ENCODE measurements at regions not wholly inside any gene's neighbourhood (a gene's known extent, or its start where the extent isn't known, plus 50 kb on each side); places are given as distances from the start of the nearest gene placed in this dataset.
A peak's percentile ranks its signal among the peaks of the same experiment; 100 is the strongest.

GRCh38 chr16:51527349-51527748, 376.3 kb upstream of the SALL1 start:
- Histone ChIP-seq H3K4me1 (peaks cover 25% of the 10 kb centered on the region), H3K4me3 (no peak overlapping the region), H3K27ac (no peak overlapping the region), H3K27me3 (no peaks in the 10 kb centered on the region), H3K36me3 (replicated peaks in 1 of 2; ENCODE audit: insufficient read depth in 1 of 2, low read depth in 2 of 2) (no peaks in the 10 kb centered on the region), H3K9me3 (no peaks in the 10 kb centered on the region)
- ATAC-seq (no peak), DNase-seq (no peak)
- WGBS, 2 donors: 75 to 83% methylated on average over 6 of the region's 6 CpGs
- no peak for TF ChIP-seq POLR2A (IDR thresholded peaks at IDR 0.05)
- no peak for TF ChIP-seq CTCF (IDR thresholded peaks at IDR 0.05)
- intact Hi-C loops (cut with DNase I): no loop called here

- Histone ChIP-seq H3K4me3 (no peak overlapping the region), H3K9me3 (no peaks in the 10 kb centered on the region), H3K27me3 (no peaks in the 10 kb centered on the region), H3K4me1 (peaks cover 25% of the 10 kb centered on the region), H3K36me3 (replicated peaks in 1 of 2; ENCODE audit: insufficient read depth in 1 of 2, low read depth in 2 of 2) (no peaks in the 10 kb centered on the region), H3K27ac (no peak overlapping the region)
- intact Hi-C loops (cut with DNase I): no loop called here
- ATAC-seq: no peak
- no peak for DNase-seq
- WGBS, 2 donors: 30 to 31% methylated on average over 9 of the region's 9 CpGs
- no peak for TF ChIP-seq CTCF (IDR thresholded peaks at IDR 0.05)
- no peak for TF ChIP-seq POLR2A (IDR thresholded peaks at IDR 0.05)
Measured at GRCh38 chr16:51526621-51527020, 375.6 kb upstream of the SALL1 start.

GRCh38 chr16:51524555-51525373, 373.7 kb upstream of the SALL1 start:
- peak; percentile 73 for ATAC-seq
- Histone ChIP-seq H3K4me1 (peaks cover 25% of the 10 kb centered on the region), H3K9me3 (no peaks in the 10 kb centered on the region), H3K4me3 (no peak overlapping the region), H3K36me3 (replicated peaks in 1 of 2; ENCODE audit: insufficient read depth in 1 of 2, low read depth in 2 of 2) (no peaks in the 10 kb centered on the region), H3K27ac (no peak overlapping the region), H3K27me3 (no peaks in the 10 kb centered on the region)
- intact Hi-C loops (cut with DNase I): no loop called here
- TF ChIP-seq POLR2A (IDR thresholded peaks at IDR 0.05): no peak
- TF ChIP-seq CTCF (IDR thresholded peaks at IDR 0.05): peak in 5 of 7 experiments; percentile 9 to 37 (median 30)
- peak; percentile 32 to 44 (median 34) for DNase-seq
- 45 to 51% methylated on average over 6 of the region's 6 CpGs for WGBS, 2 donors

GRCh38 chr16:51524070-51524469, 373.0 kb upstream of the SALL1 start:
- peaks cover 25% of the 10 kb centered on the region for H3K4me1 ChIP-seq
- no peaks in the 10 kb centered on the region for H3K9me3 ChIP-seq
- no peak overlapping the region for H3K4me3 ChIP-seq
- ATAC-seq (no peak), DNase-seq (no peak)
- intact Hi-C loops (cut with DNase I): no loop called here
- WGBS, 2 donors: 66 to 75% methylated on average over 4 of the region's 4 CpGs
- H3K27me3 ChIP-seq: no peaks in the 10 kb centered on the region
- H3K36me3 ChIP-seq (replicated peaks in 1 of 2; ENCODE audit: insufficient read depth in 1 of 2, low read depth in 2 of 2): no peaks in the 10 kb centered on the region
- H3K27ac ChIP-seq: no peak overlapping the region
- no peak for TF ChIP-seq POLR2A (IDR thresholded peaks at IDR 0.05)
- no peak for TF ChIP-seq CTCF (IDR thresholded peaks at IDR 0.05)

- no peak for ATAC-seq
- Histone ChIP-seq H3K36me3 (replicated peaks in 1 of 2; ENCODE audit: insufficient read depth in 1 of 2, low read depth in 2 of 2) (no peaks in the 10 kb centered on the region), H3K4me3 (no peak overlapping the region), H3K27ac (no peak overlapping the region), H3K27me3 (no peaks in the 10 kb centered on the region), H3K9me3 (no peaks in the 10 kb centered on the region), H3K4me1 (peaks cover 25% of the 10 kb centered on the region)
- intact Hi-C loops (cut with DNase I): no loop called here
- DNase-seq: no peak
- 2 to 13% methylated on average over 3 of the region's 3 CpGs for WGBS, 2 donors
- TF ChIP-seq POLR2A (IDR thresholded peaks at IDR 0.05) (no peak), CTCF (IDR thresholded peaks at IDR 0.05) (no peak)
Measured at GRCh38 chr16:51523400-51523799, 372.3 kb upstream of the SALL1 start.
